PC-3 (cell line): ENCODE measurements at regions not wholly inside any gene's neighbourhood (a gene's known extent, or its start where the extent isn't known, plus 50 kb on each side); places are given as distances from the start of the nearest gene placed in this dataset.

ENCODE experiments used
- ATAC-seq: fragments of 200-7000 bp; cut with Tn5 transposase; 2 replicates; pipeline ENCODE4 v1.9.1; 2020; ENCODE audit warnings: mild to moderate bottlenecking, moderate library complexity
- BruUV-seq: library from RNA; stranded (reverse); fragments of 400-500 nt; replicated peaks from 2 replicates; lab custom pipeline; 2021; lab: Mats Ljungman, UMichigan
- CTCF ChIA-PET: fragments of 300-600 bp; sonication (Branson Sonifier 250); formaldehyde crosslinking; loops from one replicate; lab custom pipeline; 2022; ENCODE audit warnings: antibody characterized with exemption; lab: Charles Lee
- POLR2A ChIA-PET: fragments of 300-600 bp; sonication (Branson Sonifier 250); formaldehyde crosslinking; loops from one replicate; lab custom pipeline; 2022; ENCODE audit warnings: antibody characterized with exemption; ENCODE audit not compliant: unreplicated experiment; lab: Charles Lee
- DNase-seq: peaks from one replicate; pipeline ENCODE4 v3.0.0-alpha.2; 2015
- H2AFZ ChIP-seq: fragments of 300-600 bp; sonication (generic); 2 replicates; pipeline ENCODE4 v1.6.0; 2016; ENCODE audit warnings: antibody characterized with exemption, low read length
- H3F3A ChIP-seq: fragments of 300-600 bp; sonication (generic); one replicate; pipeline ENCODE4 v1.6.0; 2017; ENCODE audit warnings: antibody characterized with exemption, low read length, control low read depth, mild to moderate bottlenecking; ENCODE audit not compliant: unreplicated experiment
- H3K27ac ChIP-seq: fragments of 300-600 bp; sonication (generic); 2 replicates; pipeline ENCODE4 v1.5.1; 2016; ENCODE audit warnings: mild to moderate bottlenecking, low read length
- H3K27me3 ChIP-seq: fragments of 300-600 bp; sonication (generic); 2 replicates; pipeline ENCODE4 v1.6.1; 2016; ENCODE audit warnings: low read length, mixed read lengths
- H3K36me3 ChIP-seq: fragments of 300-600 bp; sonication (generic); 2 replicates; pipeline ENCODE4 v1.6.1; 2016; ENCODE audit warnings: low read depth, mixed run types, low read length, mixed read lengths
- H3K4me1 ChIP-seq: fragments of 300-600 bp; sonication (generic); 2 replicates; pipeline ENCODE4 v1.5.1; 2016; ENCODE audit warnings: low read length; ENCODE audit not compliant: insufficient read depth
- H3K4me2 ChIP-seq: fragments of 300-600 bp; sonication (generic); 2 replicates; pipeline ENCODE4 v1.6.0; 2016; ENCODE audit warnings: low read length
- H3K4me3 ChIP-seq: fragments of 300-600 bp; sonication (generic); 2 replicates; pipeline ENCODE4 v1.5.1; 2016; ENCODE audit warnings: mild to moderate bottlenecking, low read length, mixed read lengths
- H3K79me2 ChIP-seq: fragments of 300-600 bp; sonication (generic); 2 replicates; pipeline ENCODE4 v1.6.1; 2017; ENCODE audit warnings: low read length, mixed read lengths
- H3K9ac ChIP-seq: fragments of 300-600 bp; sonication (generic); 2 replicates; pipeline ENCODE4 v1.6.0; 2016; ENCODE audit warnings: mild to moderate bottlenecking, low read length
- H3K9me2 ChIP-seq: fragments of 300-600 bp; sonication (generic); replicated peaks from 2 replicates; pipeline ENCODE4 v1.6.1; 2016; ENCODE audit warnings: mixed run types, low read length, mixed read lengths
- H3K9me3 ChIP-seq: fragments of 300-600 bp; sonication (generic); 2 replicates; pipeline ENCODE4 v1.6.1; 2016; ENCODE audit warnings: low read length, mixed read lengths
- H4K20me1 ChIP-seq: fragments of 300-600 bp; sonication (generic); 2 replicates; pipeline ENCODE4 v1.6.1; 2016; ENCODE audit warnings: low read length, mixed read lengths
- EZH2 ChIP-seq: fragments of 300-600 bp; sonication (generic); IDR thresholded peaks from one replicate; pipeline ENCODE4 v1.6.1; 2017; ENCODE audit warnings: antibody characterized with exemption, mild to moderate bottlenecking, low read length; ENCODE audit not compliant: unreplicated experiment
- EZH2phosphoT487 ChIP-seq: fragments of 300-600 bp; sonication (generic); IDR thresholded peaks from 2 replicates; pipeline ENCODE4 v1.6.1; 2018; ENCODE audit warnings: mild to moderate bottlenecking, antibody characterized with exemption, low read length, borderline replicate concordance
- intact Hi-C: fragments of 100-400 bp; cut with micrococcal nuclease; formaldehyde crosslinking; loops from 2 replicates; pipeline ENCODE4 v1.9.0; 2023
- TF ChIP-seq, protein P1 (sequence below): fragments of 300-600 bp; sonication (generic); conservative IDR thresholded peaks from 2 replicates; pipeline ENCODE4 v1.5.1; 2017; ENCODE audit warnings: antibody characterized with exemption, low read depth, mild to moderate bottlenecking, low read length

DNA sequence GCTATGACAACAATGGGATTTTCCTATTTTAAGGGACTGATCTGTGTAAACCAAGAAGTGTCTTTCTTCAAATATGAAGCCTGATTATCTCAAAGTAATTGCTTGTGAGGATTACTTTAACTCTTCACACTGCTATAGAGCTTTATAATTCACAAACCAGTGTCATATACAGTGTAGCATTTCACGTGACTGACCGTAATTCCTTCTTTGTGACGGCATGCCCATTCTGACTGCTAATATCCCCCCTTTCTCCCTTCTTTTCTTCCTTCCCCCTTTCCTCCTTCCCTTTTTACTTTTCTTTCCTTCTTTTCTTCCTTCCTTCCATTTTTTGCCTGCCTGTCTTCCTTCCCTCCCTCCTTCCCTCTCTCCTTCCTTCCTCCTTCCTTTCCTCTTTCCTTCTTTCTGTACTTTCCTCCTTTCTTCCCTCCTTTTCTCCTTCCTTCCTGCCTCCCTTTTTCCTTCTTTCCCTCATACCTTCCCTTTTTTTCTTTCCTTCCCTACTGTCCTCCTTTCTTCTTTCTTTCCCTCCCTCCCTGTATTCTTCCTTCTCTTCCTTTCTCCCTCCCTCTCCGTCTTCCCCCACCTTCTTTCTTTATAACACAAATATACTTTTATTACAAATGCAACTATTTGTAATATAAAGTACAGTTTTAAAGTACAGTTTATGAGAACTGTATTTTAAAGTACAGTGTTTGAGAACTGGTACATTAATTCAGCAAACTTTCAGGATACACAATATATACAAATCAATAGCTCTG lies 75.0 kb upstream of the EXOC2 start:
- peaks cover 62% of the 10 kb centered on the region for H3K27me3 ChIP-seq
- no peak overlapping the region for H3K27ac ChIP-seq
- H3K4me1 ChIP-seq = no peaks in the 10 kb centered on the region
- H3K79me2 ChIP-seq = no peaks in the 10 kb centered on the region
- no peak overlapping the region for H3K4me2 ChIP-seq
- H3F3A ChIP-seq = no peaks in the 10 kb centered on the region
- no peak overlapping the region for H3K4me3 ChIP-seq
- TF ChIP-seq EZH2 = no peak
- TF ChIP-seq, protein P1, sequence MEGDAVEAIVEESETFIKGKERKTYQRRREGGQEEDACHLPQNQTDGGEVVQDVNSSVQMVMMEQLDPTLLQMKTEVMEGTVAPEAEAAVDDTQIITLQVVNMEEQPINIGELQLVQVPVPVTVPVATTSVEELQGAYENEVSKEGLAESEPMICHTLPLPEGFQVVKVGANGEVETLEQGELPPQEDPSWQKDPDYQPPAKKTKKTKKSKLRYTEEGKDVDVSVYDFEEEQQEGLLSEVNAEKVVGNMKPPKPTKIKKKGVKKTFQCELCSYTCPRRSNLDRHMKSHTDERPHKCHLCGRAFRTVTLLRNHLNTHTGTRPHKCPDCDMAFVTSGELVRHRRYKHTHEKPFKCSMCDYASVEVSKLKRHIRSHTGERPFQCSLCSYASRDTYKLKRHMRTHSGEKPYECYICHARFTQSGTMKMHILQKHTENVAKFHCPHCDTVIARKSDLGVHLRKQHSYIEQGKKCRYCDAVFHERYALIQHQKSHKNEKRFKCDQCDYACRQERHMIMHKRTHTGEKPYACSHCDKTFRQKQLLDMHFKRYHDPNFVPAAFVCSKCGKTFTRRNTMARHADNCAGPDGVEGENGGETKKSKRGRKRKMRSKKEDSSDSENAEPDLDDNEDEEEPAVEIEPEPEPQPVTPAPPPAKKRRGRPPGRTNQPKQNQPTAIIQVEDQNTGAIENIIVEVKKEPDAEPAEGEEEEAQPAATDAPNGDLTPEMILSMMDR = no peak
- TF ChIP-seq EZH2phosphoT487 = no peak
- H3K9me2 ChIP-seq = no peaks in the 10 kb centered on the region
- H3K36me3 ChIP-seq = no peaks in the 10 kb centered on the region
- BruUV-seq = no TSS peak
- ChIA-PET POLR2A (no interaction called here), CTCF (no interaction called here)
- no peak overlapping the region for H3K9ac ChIP-seq
- H2AFZ ChIP-seq = no peak overlapping the region
- no peaks in the 10 kb centered on the region for H4K20me1 ChIP-seq
- ATAC-seq (no peak), DNase-seq (no peak)
- H3K9me3 ChIP-seq = no peaks in the 10 kb centered on the region
- intact Hi-C loops = no loop called here

DNA sequence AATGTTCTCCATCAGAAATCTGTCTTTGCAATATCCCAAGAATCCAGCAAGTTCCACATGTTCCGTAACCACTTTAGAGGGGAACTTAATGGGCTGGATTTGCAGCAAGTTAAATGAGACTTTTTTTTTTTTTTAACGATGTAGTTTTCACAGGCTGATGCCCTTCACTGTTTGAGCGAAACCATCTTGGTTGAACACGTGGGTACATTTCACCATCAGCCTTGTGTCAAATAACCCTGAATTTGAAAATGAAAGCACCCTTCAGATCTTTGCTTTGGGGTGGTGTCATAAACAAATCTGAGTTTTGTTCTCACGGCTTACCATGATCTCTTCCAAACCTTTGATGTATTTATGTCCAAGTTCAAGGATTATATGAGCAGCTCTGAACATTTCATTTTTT lies 73.7 kb upstream of the EXOC2 start:
- Histone ChIP-seq H3K36me3 (no peaks in the 10 kb centered on the region), H3K9ac (no peak overlapping the region), H3K27me3 (peaks cover 76% of the 10 kb centered on the region), H3K4me2 (no peak overlapping the region), H3K27ac (no peak overlapping the region), H3K4me3 (no peak overlapping the region), H3K9me3 (no peaks in the 10 kb centered on the region), H3K4me1 (no peaks in the 10 kb centered on the region), H2AFZ (no peak overlapping the region), H3F3A (no peaks in the 10 kb centered on the region), H4K20me1 (no peaks in the 10 kb centered on the region), H3K9me2 (no peaks in the 10 kb centered on the region), H3K79me2 (no peaks in the 10 kb centered on the region)
- BruUV-seq = no TSS peak
- CTCF ChIA-PET = no interaction called here
- intact Hi-C loops = no loop called here
- DNase-seq = no peak
- POLR2A ChIA-PET = no interaction called here
- TF ChIP-seq, protein P1 = no peak
- TF ChIP-seq EZH2phosphoT487 = no peak
- no peak for TF ChIP-seq EZH2
- no peak for ATAC-seq

DNA sequence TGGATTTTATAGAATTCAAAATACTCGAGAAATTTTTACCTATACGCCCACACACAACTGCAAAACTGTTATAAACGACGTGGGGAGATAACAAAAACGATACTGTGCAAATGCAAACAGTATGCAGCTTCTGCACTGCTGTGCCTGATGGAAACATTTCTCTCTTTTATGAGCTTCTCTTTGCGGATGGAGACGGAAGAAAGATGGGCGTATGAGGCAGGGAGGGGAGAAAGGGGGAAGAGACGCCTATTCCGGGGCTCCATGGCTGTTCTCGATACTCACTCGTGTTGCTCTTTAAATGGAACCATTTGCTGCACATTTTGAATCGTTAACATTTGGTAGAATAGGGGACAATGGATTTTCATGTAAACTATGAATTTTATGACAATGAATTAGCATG lies 69.1 kb upstream of the EXOC2 start:
- Histone ChIP-seq H4K20me1 (no peaks in the 10 kb centered on the region), H3F3A (no peaks in the 10 kb centered on the region), H3K9me3 (no peaks in the 10 kb centered on the region), H3K79me2 (no peaks in the 10 kb centered on the region), H3K27ac (no peak overlapping the region), H2AFZ (peak overlapping the region; percentile 39; the same call in 1 of the 2 replicates), H3K36me3 (no peaks in the 10 kb centered on the region), H3K4me3 (peak overlapping the region; percentile 42), H3K9ac (no peak overlapping the region), H3K4me1 (no peaks in the 10 kb centered on the region; the same call in 1 of the 2 replicates), H3K27me3 (peaks cover 75% of the 10 kb centered on the region), H3K4me2 (peak overlapping the region; percentile 66), H3K9me2 (no peaks in the 10 kb centered on the region)
- ChIA-PET POLR2A (no interaction called here), CTCF (no interaction called here)
- no TSS peak for BruUV-seq
- no peak for TF ChIP-seq EZH2
- TF ChIP-seq, protein P1 = no peak
- no peak for TF ChIP-seq EZH2phosphoT487
- DNase-seq (no peak), ATAC-seq (peak; percentile 44)
- intact Hi-C loops = no loop called here
